GM18508 (cell line): ENCODE measurements at regions not wholly inside any gene's neighbourhood (a gene's known extent, or its start where the extent isn't known, plus 50 kb on each side); places are given as distances from the start of the nearest gene placed in this dataset.
A peak's percentile ranks its signal among the peaks of the same experiment; 100 is the strongest.
"Not testable (repeated sequence)": the region's sequence is repeated elsewhere in the genome, so short reads cannot be mapped to it uniquely, and the experiment has no call there.

Experiments used
- ATAC-seq: cut with Tn5 transposase; IDR thresholded peaks from one replicate; pipeline ENCODE4 v1.9.1; 2021; ENCODE audit warnings: moderate number of reproducible peaks; ENCODE audit not compliant: insufficient read depth, unreplicated experiment

DNA sequence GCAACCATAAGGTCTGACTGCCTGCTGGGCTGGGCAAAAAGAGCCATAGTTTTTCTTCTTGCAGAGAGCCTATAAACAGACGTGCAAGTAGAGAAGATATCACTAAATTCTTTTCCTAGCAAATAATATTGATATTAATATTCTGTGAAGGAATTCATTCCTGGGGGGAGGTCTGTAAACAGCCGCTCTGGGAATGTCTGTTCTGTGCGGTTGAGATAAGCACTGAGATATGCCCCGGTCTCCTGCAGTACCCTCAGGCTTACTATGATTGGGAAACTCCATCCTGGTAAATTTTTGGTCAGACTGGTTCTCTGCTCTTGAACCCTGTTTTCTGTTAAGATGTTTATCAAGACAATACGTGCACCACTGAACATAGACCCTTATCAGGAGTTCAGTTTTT, 167.1 kb upstream of the MEF2C start:
- not testable (repeated sequence) for ATAC-seq

DNA sequence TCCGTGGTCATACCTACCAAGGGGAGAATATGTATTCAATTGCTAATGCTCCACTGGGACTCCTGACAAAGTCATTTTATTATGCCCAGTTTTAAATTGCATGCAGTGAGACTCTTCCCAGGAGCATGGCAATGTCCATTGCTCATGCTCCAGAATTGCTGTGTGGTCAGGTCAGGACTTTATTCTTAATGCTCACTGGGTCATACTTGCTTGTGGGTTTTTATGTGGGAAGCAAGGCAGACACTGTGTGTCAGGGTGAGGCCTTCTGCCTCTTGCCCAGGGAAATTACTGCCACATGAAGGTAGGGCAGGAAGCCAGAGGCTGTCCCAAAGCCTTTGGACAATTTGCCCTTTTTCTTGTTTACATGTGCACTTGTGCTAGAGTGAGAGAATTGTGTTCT, 164.6 kb upstream of the MEF2C start:
- no peak for ATAC-seq

GRCh38 chr5:89045216-89045615, 162.2 kb upstream of the MEF2C start:
- ATAC-seq: no peak

GRCh38 chr5:89044674-89045200, 161.8 kb upstream of the MEF2C start:
- ATAC-seq: no peak

DNA sequence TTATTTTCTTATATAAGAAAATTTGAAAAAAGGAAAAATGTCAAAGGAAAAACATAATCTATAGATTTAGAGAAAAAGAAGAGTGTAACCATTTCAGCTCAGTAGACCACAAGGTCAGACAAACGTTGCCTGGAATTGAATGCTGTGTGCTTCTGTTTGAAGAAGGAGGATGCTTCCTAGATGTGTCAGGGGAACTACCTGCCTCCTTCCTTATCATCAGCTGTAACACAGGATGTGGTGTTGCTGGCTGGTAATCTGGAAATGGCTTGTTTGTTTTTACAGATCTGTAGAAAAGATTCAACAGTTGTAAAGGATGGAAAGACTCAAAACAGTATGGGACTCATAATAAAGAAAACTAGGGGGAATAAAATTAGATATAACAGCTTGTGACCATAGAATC, 160.7 kb upstream of the MEF2C start:
- peak; percentile 78 for ATAC-seq

- no peak for ATAC-seq
These were observed 159.8 kb upstream of the MEF2C start for GRCh38 chr5:89042746-89043145.

- ATAC-seq: no peak
These were observed 159.0 kb upstream of the MEF2C start for GRCh38 chr5:89041976-89042375.

DNA sequence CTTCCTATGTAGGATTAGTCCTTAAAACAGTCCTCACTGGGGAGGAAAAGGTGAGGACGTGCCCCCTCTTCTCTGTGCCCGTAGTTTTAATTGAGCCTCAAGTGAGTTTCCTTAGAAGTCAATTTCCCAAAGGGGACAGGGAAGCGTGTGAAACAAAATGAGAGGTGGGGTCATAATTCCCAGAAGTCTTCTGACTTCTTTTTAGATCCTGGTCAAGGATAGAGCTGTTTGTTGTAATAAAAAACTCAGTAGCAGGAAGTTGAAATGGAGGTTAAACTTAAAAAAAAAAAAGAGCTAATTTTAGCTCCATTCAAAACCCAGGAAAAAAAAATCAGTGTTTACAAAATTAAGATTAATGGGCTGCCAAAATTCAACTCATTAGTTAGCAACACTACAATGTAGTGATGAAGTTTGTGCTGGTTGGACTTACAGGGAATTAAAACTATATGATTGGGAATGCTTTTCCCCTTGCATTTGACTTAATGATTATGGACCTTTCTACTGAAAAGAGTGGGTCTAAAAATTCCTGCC, 158.3 kb upstream of the MEF2C start:
- no peak for ATAC-seq

DNA sequence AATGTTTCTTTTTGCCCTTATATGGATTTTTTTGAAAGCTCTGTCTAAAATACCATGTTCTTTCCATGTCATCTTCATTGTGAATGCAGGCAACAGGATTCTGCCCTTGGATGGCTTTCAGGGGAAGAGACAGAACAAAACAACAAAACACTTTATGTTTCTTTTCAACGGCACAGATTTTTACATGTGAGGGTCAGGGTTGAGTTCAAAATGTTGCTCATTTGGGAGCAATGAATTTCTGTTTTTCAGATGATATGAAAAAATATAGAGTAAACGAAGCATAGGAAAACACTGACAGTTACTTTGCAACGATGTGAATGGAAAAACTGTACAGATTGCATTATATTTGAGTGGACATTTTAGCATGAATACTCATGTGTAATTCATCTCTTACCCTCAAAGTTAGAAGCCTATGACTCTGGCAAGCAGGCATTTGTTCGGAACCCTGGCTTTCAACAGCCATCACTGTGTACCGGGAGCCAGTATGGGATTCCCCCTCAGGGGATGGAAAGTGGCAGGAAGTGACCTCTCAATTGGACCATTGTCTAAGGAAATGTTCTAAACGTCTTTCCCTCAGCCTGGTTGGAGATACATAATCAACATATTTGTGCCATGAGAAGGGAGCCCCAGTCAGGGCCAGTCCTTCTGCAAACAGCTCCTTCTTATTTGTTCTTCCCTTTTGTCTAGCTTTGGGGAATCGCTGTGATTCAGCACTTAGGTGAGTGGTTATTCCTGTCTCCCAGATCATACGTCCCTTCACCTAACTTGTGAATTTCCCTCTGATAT, 153.9 kb upstream of the MEF2C start:
- ATAC-seq: no peak

GRCh38 chr5:89036166-89036565, 153.2 kb upstream of the MEF2C start:
- ATAC-seq: no peak

GRCh38 chr5:89034588-89034987, 151.6 kb upstream of the MEF2C start:
- ATAC-seq: no peak

GRCh38 chr5:89030798-89031197, 147.8 kb upstream of the MEF2C start:
- no peak for ATAC-seq

GRCh38 chr5:89028595-89029285, 145.8 kb upstream of the MEF2C start:
- no peak for ATAC-seq

DNA sequence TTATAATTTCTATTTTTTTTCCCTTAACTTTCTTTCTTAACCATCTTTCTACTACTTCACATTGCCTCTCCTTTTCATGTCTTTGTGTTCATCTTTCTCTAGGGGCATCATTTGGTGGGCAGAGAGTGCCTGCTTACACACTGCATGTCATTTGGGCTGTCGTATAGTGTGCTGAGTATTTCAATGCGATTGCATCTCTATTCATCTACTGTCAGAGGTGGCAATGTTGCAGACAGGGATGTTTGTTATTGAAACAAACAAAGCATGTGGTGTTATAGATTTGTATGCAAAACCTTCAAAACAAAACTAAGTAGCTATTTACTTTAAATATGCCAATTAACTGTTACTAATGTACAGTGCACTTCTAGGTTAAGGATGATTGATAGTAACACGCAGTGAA, 141.1 kb upstream of the MEF2C start:
- ATAC-seq: no peak

GRCh38 chr5:89020926-89021610, 138.1 kb upstream of the MEF2C start:
- ATAC-seq: no peak

DNA sequence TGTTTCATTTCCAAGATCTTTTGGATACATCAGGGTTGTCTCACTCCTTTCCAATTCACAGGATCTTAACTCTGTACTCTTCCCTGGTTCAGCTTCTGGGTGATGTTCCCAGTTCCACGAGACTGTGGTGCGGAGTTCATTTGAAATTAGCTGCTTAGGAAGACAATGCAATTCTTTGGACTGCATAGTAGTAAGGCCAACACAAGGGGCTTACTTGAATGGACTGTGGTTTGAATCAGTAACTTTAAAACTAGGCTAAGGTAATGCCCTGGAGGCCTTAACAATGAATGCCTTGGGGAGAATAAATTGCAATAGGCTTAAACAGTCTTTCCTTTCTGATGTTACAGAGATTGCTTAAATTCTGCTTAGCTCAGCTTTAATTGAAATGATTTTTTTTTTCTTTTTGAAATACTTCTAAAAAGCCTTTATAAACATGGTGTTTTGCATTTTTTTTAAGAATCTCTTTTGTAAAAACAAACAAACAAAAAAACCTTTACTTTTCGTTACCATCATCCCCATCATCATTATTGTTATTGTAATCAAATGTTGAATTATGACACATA, 133.8 kb upstream of the MEF2C start:
- no peak for ATAC-seq

- no peak for ATAC-seq
These were observed 132.4 kb upstream of the MEF2C start for GRCh38 chr5:89015409-89015808.

GRCh38 chr5:89011778-89012711, 129.1 kb upstream of the MEF2C start:
- no peak for ATAC-seq

- ATAC-seq: no peak
These were observed 127.5 kb upstream of the MEF2C start for GRCh38 chr5:89010512-89010911.
